WTC11 (cell line): ENCODE measurements at regions not wholly inside any gene's neighbourhood (a gene's known extent, or its start where the extent isn't known, plus 50 kb on each side); places are given as distances from the start of the nearest gene placed in this dataset.

ENCODE experiments used
- ATAC-seq: fragments of 200-7000 bp; cut with Tn5 transposase; 2 replicates; pipeline ENCODE4 v1.10.0; 2021; ENCODE audit warnings: mild to moderate bottlenecking, moderate library complexity
- CTCF ChIA-PET: fragments of 300-600 bp; sonication (Branson Sonifier 250); formaldehyde crosslinking; loops from one replicate; lab custom pipeline; 2021; ENCODE audit warnings: antibody characterized with exemption; lab: Charles Lee
- POLR2A ChIA-PET: fragments of 350-600 bp; sonication (Branson Sonifier 250); formaldehyde crosslinking; loops from one replicate; lab custom pipeline; 2021; ENCODE audit warnings: antibody characterized with exemption; lab: Charles Lee
- DNase-seq: peaks from one replicate; pipeline ENCODE4 v3.0.0; 2021; ENCODE audit warnings: low spot score
- H3K27ac Mint-ChIP-seq: 2 replicates; pipeline ENCODE4 v1.8.0; 2021; ENCODE audit warnings: mixed read lengths
- H3K27me3 Mint-ChIP-seq: 2 replicates; pipeline ENCODE4 v1.8.0; 2021; ENCODE audit warnings: low read depth, mild to moderate bottlenecking, moderate library complexity, mixed read lengths
- H3K36me3 Mint-ChIP-seq: 2 replicates; pipeline ENCODE4 v1.8.0; 2021; ENCODE audit warnings: mixed read lengths
- H3K4me1 Mint-ChIP-seq: 2 replicates; pipeline ENCODE4 v1.8.0; 2022; ENCODE audit warnings: mixed read lengths
- H3K4me3 Mint-ChIP-seq: 2 replicates; pipeline ENCODE4 v1.8.0; 2021; ENCODE audit warnings: mild to moderate bottlenecking, moderate library complexity, mixed read lengths
- H3K9me3 Mint-ChIP-seq: 2 replicates; pipeline ENCODE4 v1.8.0; 2021; ENCODE audit warnings: mixed read lengths
- JAZF1 ChIP-seq: fragments of 250-450 bp; sonication (Bioruptor Pico); IDR thresholded peaks from 2 replicates; pipeline ENCODE4 v1.9.0; 2021; ENCODE audit warnings: moderate library complexity, mild to moderate bottlenecking, inconsistent platforms
- KAT7 ChIP-seq: sonication (generic); formaldehyde crosslinking; IDR thresholded peaks from 2 replicates; pipeline ENCODE4 v1.8.1; 2023; ENCODE audit warnings: missing genetic modification reagents, mild to moderate bottlenecking, borderline replicate concordance
- NFE2L1 ChIP-seq: sonication (generic); formaldehyde crosslinking; IDR thresholded peaks from 2 replicates; pipeline ENCODE4 v1.8.1; 2023; ENCODE audit warnings: missing genetic modification reagents
- ZNF121 ChIP-seq: sonication (generic); formaldehyde crosslinking; IDR thresholded peaks from 2 replicates; pipeline ENCODE4 v1.8.0; 2023; ENCODE audit warnings: missing genetic modification reagents
- TF ChIP-seq, protein P1 (sequence below): fragments of 250-450 bp; sonication (Bioruptor Pico); IDR thresholded peaks from 2 replicates; pipeline ENCODE4 v1.9.0; 2021; ENCODE audit warnings: mild to moderate bottlenecking
- TF ChIP-seq, protein P2 (sequence below): sonication (generic); formaldehyde crosslinking; IDR thresholded peaks from 2 replicates; pipeline ENCODE4 v1.8.1; 2023; ENCODE audit warnings: mild to moderate bottlenecking, missing genetic modification reagents, moderate library complexity

DNA sequence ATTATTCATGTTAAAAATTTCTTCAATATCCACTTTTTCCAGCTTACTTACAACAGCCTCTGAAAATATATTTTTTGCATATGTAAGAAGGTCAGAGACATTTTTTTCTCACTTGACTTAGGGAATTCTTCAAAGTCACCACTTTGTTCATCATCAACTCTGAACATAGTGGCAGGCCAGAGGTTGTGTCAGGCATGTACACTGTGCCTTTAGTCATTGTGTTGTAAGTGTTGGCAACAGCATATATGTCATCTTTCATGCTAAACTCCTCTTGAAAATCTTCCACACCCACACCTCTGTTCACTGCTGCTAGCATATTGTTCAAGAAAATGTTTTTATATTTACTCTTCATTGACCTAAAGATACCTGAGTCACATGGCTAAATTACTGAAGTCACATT lies 52.2 kb upstream of the ACVR1 start (continued):
- TF ChIP-seq, protein P1, sequence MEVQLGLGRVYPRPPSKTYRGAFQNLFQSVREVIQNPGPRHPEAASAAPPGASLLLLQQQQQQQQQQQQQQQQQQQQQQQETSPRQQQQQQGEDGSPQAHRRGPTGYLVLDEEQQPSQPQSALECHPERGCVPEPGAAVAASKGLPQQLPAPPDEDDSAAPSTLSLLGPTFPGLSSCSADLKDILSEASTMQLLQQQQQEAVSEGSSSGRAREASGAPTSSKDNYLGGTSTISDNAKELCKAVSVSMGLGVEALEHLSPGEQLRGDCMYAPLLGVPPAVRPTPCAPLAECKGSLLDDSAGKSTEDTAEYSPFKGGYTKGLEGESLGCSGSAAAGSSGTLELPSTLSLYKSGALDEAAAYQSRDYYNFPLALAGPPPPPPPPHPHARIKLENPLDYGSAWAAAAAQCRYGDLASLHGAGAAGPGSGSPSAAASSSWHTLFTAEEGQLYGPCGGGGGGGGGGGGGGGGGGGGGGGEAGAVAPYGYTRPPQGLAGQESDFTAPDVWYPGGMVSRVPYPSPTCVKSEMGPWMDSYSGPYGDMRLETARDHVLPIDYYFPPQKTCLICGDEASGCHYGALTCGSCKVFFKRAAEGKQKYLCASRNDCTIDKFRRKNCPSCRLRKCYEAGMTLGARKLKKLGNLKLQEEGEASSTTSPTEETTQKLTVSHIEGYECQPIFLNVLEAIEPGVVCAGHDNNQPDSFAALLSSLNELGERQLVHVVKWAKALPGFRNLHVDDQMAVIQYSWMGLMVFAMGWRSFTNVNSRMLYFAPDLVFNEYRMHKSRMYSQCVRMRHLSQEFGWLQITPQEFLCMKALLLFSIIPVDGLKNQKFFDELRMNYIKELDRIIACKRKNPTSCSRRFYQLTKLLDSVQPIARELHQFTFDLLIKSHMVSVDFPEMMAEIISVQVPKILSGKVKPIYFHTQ (CRISPR knock-in tag), result no peak

DNA sequence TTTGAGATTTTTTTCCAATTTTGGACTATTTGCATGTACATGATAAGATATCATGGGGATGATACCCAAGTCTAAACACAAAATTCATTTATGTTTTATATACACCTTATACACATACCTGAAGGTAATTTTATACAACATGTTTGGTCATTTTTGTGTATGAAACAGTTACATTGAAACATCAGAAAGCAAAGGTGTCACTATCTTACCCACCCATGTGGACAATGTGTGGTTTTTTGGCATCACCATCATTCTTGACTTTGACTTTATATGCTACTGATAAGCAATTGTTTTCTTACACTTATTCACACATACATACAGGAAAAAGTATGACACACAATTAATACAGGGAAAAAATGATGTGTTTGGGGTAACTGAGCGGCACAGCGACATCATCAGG lies 51.0 kb upstream of the ACVR1 start:
- peaks cover 96% of the 10 kb centered on the region for H3K27me3 Mint-ChIP-seq
- no peak overlapping the region for H3K27ac Mint-ChIP-seq
- no peak overlapping the region for H3K4me3 Mint-ChIP-seq
- H3K4me1 Mint-ChIP-seq, result peaks cover 34% of the 10 kb centered on the region
- TF ChIP-seq KAT7 (CRISPR knock-in tag), result no peak
- no peak for TF ChIP-seq ZNF121 (CRISPR knock-in tag)
- no peak for TF ChIP-seq NFE2L1
- no peak for TF ChIP-seq JAZF1 (CRISPR knock-in tag)
- TF ChIP-seq, protein P2, sequence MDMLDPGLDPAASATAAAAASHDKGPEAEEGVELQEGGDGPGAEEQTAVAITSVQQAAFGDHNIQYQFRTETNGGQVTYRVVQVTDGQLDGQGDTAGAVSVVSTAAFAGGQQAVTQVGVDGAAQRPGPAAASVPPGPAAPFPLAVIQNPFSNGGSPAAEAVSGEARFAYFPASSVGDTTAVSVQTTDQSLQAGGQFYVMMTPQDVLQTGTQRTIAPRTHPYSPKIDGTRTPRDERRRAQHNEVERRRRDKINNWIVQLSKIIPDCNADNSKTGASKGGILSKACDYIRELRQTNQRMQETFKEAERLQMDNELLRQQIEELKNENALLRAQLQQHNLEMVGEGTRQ (CRISPR knock-in tag), result no peak
- H3K36me3 Mint-ChIP-seq, result peaks cover 4% of the 10 kb centered on the region; the same call in 1 of the 2 replicates
- DNase-seq (no peak), ATAC-seq (no peak)
- no peaks in the 10 kb centered on the region for H3K9me3 Mint-ChIP-seq
- ChIA-PET POLR2A (no interaction called here), CTCF (no interaction called here)
